ENCODE measurements at regions not wholly inside any gene's neighbourhood (a gene's known extent, or its start where the extent isn't known, plus 50 kb on each side); places are given as distances from the start of the nearest gene placed in this dataset.
"Not testable (repeated sequence)": the region's sequence is repeated elsewhere in the genome, so short reads cannot be mapped to it uniquely, and the experiment has no call there.

- no peaks in the 10 kb centered on the region for H3K27me3 Mint-ChIP-seq (ENCODE audit: low read depth)
- no peak for DNase-seq (ENCODE audit: low spot score in 2 of 2, unreplicated experiment in 2 of 2)
- peaks cover 9% of the 10 kb centered on the region for H3K4me1 Mint-ChIP-seq
- no peak overlapping the region for H3K4me3 Mint-ChIP-seq
- no peaks in the 10 kb centered on the region for H3K36me3 Mint-ChIP-seq
- H3K27ac Mint-ChIP-seq, result no peak overlapping the region
- H3K9me3 Mint-ChIP-seq, result peaks cover 3% of the 10 kb centered on the region
- TF ChIP-seq CTCF (IDR thresholded peaks at IDR 0.05; ENCODE audit: unreplicated experiment), result no peak
Measured at GRCh38 chr16:79986352-79986751, 385.8 kb upstream of the MAF start.

- Mint-ChIP-seq H3K9me3 (no peaks in the 10 kb centered on the region), H3K27me3 (ENCODE audit: low read depth) (no peaks in the 10 kb centered on the region), H3K27ac (no peak overlapping the region), H3K4me1 (peaks cover 9% of the 10 kb centered on the region), H3K36me3 (no peaks in the 10 kb centered on the region), H3K4me3 (no peak overlapping the region)
- no peak for DNase-seq (ENCODE audit: low spot score in 2 of 2, unreplicated experiment in 2 of 2)
- TF ChIP-seq CTCF (IDR thresholded peaks at IDR 0.05; ENCODE audit: unreplicated experiment), result no peak
Measured at GRCh38 chr16:79985606-79986005, 385.1 kb upstream of the MAF start.

- H3K27ac Mint-ChIP-seq; H3K4me3 Mint-ChIP-seq; H3K36me3 Mint-ChIP-seq; H3K27me3 Mint-ChIP-seq (ENCODE audit: low read depth); DNase-seq (ENCODE audit: low spot score in 2 of 2, unreplicated experiment in 2 of 2); H3K9me3 Mint-ChIP-seq; H3K4me1 Mint-ChIP-seq: not testable (repeated sequence)
Measured at GRCh38 chr16:79984149-79984548, 383.6 kb upstream of the MAF start.

- Mint-ChIP-seq H3K9me3 (no peaks in the 10 kb centered on the region), H3K36me3 (no peaks in the 10 kb centered on the region), H3K4me3 (no peak overlapping the region), H3K27ac (no peak overlapping the region), H3K27me3 (ENCODE audit: low read depth) (peaks cover 9% of the 10 kb centered on the region), H3K4me1 (no peaks in the 10 kb centered on the region)
- no peak for DNase-seq (ENCODE audit: low spot score in 2 of 2, unreplicated experiment in 2 of 2)
- no peak for TF ChIP-seq CTCF (IDR thresholded peaks at IDR 0.05; ENCODE audit: unreplicated experiment)
Measured at GRCh38 chr16:79982862-79983261, 382.3 kb upstream of the MAF start.

- no peak for TF ChIP-seq CTCF (IDR thresholded peaks at IDR 0.05; ENCODE audit: unreplicated experiment)
- H3K27me3 Mint-ChIP-seq (ENCODE audit: low read depth), result peaks cover 10% of the 10 kb centered on the region
- H3K4me3 Mint-ChIP-seq, result no peak overlapping the region
- H3K4me1 Mint-ChIP-seq, result no peaks in the 10 kb centered on the region
- no peak overlapping the region for H3K27ac Mint-ChIP-seq
- H3K9me3 Mint-ChIP-seq, result no peaks in the 10 kb centered on the region
- H3K36me3 Mint-ChIP-seq, result no peaks in the 10 kb centered on the region
- DNase-seq (ENCODE audit: low spot score in 2 of 2, unreplicated experiment in 2 of 2), result no peak
Measured at GRCh38 chr16:79982361-79982760, 381.8 kb upstream of the MAF start.

- Mint-ChIP-seq H3K36me3 (no peaks in the 10 kb centered on the region), H3K27ac (no peak overlapping the region), H3K9me3 (no peaks in the 10 kb centered on the region), H3K4me3 (no peak overlapping the region), H3K4me1 (no peaks in the 10 kb centered on the region), H3K27me3 (ENCODE audit: low read depth) (peaks cover 12% of the 10 kb centered on the region)
- no peak for DNase-seq (ENCODE audit: low spot score in 2 of 2, unreplicated experiment in 2 of 2)
- no peak for TF ChIP-seq CTCF (IDR thresholded peaks at IDR 0.05; ENCODE audit: unreplicated experiment)
Measured at GRCh38 chr16:79981814-79982213, 381.3 kb upstream of the MAF start.
